Ectodermal cell (in vitro differentiated cells): ENCODE measurements at regions not wholly inside any gene's neighbourhood (a gene's known extent, or its start where the extent isn't known, plus 50 kb on each side); places are given as distances from the start of the nearest gene placed in this dataset.

Experiments used
- H3K27ac ChIP-seq: 2 replicates; pipeline ENCODE4 v1.7.0; 2013; ENCODE audit warnings: mild to moderate bottlenecking, low read depth, low read length; ENCODE audit not compliant: insufficient read depth, poor library complexity, severe bottlenecking
- H3K27me3 ChIP-seq: 2 replicates; pipeline ENCODE4 v1.7.0; 2013; ENCODE audit warnings: mild to moderate bottlenecking, low read length; ENCODE audit not compliant: insufficient read depth, control insufficient read depth, poor library complexity, severe bottlenecking
- H3K36me3 ChIP-seq: one replicate; pipeline ENCODE4 v1.7.0; 2013; ENCODE audit warnings: low read length; ENCODE audit not compliant: control insufficient read depth, insufficient read depth
- H3K4me1 ChIP-seq: one replicate; pipeline ENCODE4 v1.7.0; 2013; ENCODE audit warnings: low read length; ENCODE audit not compliant: control insufficient read depth, insufficient read depth
- H3K4me3 ChIP-seq: 2 replicates; pipeline ENCODE4 v1.7.0; 2013; ENCODE audit warnings: low read depth, low read length, control low read depth; ENCODE audit not compliant: insufficient read depth
- H3K9me3 ChIP-seq: 2 replicates; pipeline ENCODE4 v1.7.0; 2013; ENCODE audit warnings: mild to moderate bottlenecking, low read length, moderate library complexity; ENCODE audit not compliant: control insufficient read depth
- WGBS, 2 experiments: methylation state at CpG; one replicate each; pipeline ENCODE4 v1.1.7; 2013; ENCODE audit warnings: missing lambda C conversion rate in 2 of 2; 5-methylcytosine and 5-hydroxymethylcytosine counted together

DNA sequence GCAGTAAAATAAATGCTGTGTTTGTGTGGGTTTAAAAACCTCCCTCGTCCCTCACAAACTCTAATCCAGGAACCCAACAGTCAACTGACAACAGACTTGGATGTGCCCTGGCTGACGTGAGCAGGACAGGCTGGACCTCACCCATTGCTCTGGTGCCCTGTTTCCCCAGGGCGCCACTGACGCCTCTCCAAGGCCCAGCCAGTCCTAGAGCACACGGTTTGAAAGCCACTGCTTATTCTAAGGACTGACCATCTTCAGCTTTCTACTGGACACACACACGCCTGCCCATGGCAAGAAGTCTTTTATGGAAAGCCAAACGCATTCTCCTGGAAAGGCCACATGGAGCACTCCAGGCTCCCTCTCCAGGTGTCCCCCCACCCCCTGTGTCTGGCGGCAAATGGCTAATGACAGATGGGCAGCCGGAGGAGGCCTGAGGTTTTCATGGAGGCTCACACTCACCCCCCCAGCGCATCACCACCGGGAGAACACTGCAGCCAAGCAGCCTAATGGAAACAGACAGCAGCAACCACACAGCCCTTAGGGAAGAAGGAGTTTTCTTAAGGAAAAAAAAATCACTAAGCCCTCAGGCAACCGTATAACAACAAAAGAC is 319.2 kb downstream of the SOX9 start:
- H3K4me3 ChIP-seq, result no peak overlapping the region
- H3K27me3 ChIP-seq, result no peaks in the 10 kb centered on the region
- no peak overlapping the region for H3K27ac ChIP-seq
- H3K36me3 ChIP-seq, result no peaks in the 10 kb centered on the region
- WGBS, 2 experiments, result 92 to 93% methylated on average over 10 to 11 of the region's 12 CpGs
- no peaks in the 10 kb centered on the region for H3K4me1 ChIP-seq
- H3K9me3 ChIP-seq, result no peaks in the 10 kb centered on the region

- H3K27me3 ChIP-seq, result no peaks in the 10 kb centered on the region
- no peaks in the 10 kb centered on the region for H3K9me3 ChIP-seq
- no peaks in the 10 kb centered on the region for H3K4me1 ChIP-seq
- no peaks in the 10 kb centered on the region for H3K36me3 ChIP-seq
- WGBS, 2 experiments, result 90 to 92% methylated on average over 6 of the region's 6 CpGs
- no peak overlapping the region for H3K4me3 ChIP-seq
- no peak overlapping the region for H3K27ac ChIP-seq
These were observed 320.1 kb downstream of the SOX9 start for GRCh38 chr17:72440961-72441360.

DNA sequence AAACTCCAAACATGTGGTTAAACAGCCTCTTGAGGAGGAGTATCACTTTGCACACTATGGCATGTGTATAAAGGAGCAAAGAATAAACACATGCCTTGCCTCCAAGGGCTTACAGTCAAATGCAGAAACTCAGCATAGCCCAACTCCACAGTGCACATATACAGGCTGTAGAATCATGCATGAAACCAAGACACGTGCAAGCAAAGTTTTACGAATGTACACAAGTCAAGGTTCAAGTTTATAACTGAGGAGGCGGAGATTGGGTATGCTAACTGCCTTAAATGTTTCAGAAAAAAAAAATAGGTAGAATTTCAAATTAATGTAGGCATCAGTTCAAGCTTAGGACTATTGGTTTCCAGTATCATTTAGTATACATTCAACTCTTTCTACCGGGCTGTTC is 321.1 kb downstream of the SOX9 start:
- Histone ChIP-seq H3K27me3 (no peaks in the 10 kb centered on the region), H3K4me3 (no peak overlapping the region), H3K36me3 (no peaks in the 10 kb centered on the region), H3K9me3 (no peaks in the 10 kb centered on the region), H3K4me1 (no peaks in the 10 kb centered on the region), H3K27ac (no peak overlapping the region)
- 93 to 97% methylated on average over 4 of the region's 4 CpGs for WGBS, 2 experiments

- Histone ChIP-seq H3K9me3 (no peaks in the 10 kb centered on the region), H3K27me3 (no peaks in the 10 kb centered on the region), H3K4me1 (no peaks in the 10 kb centered on the region), H3K36me3 (no peaks in the 10 kb centered on the region), H3K4me3 (no peak overlapping the region), H3K27ac (no peak overlapping the region)
- 83% methylated on average over 9 of the region's 9 CpGs for WGBS, 2 experiments
These were observed 323.8 kb downstream of the SOX9 start for GRCh38 chr17:72444517-72445054.

GRCh38 chr17:72445055-72445991 is 324.5 kb downstream of the SOX9 start:
- Histone ChIP-seq H3K27me3 (no peaks in the 10 kb centered on the region), H3K36me3 (no peaks in the 10 kb centered on the region), H3K4me1 (no peaks in the 10 kb centered on the region), H3K4me3 (no peak overlapping the region), H3K9me3 (no peaks in the 10 kb centered on the region), H3K27ac (no peak overlapping the region)
- WGBS, 2 experiments, result 91 to 92% methylated on average over 25 to 26 of the region's 26 CpGs

- WGBS, 2 experiments, result 86 to 97% methylated on average over 5 to 6 of the region's 6 CpGs
- Histone ChIP-seq H3K27me3 (no peaks in the 10 kb centered on the region), H3K36me3 (no peaks in the 10 kb centered on the region), H3K4me3 (no peak overlapping the region), H3K4me1 (no peaks in the 10 kb centered on the region), H3K27ac (no peak overlapping the region), H3K9me3 (no peaks in the 10 kb centered on the region)
These were observed 325.3 kb downstream of the SOX9 start for GRCh38 chr17:72446118-72446517.

GRCh38 chr17:72446525-72447250 is 325.9 kb downstream of the SOX9 start:
- 94 to 95% methylated on average over 17 of the region's 17 CpGs for WGBS, 2 experiments
- H3K4me1 ChIP-seq, result no peaks in the 10 kb centered on the region
- no peak overlapping the region for H3K4me3 ChIP-seq
- H3K36me3 ChIP-seq, result no peaks in the 10 kb centered on the region
- H3K27ac ChIP-seq, result no peak overlapping the region
- no peaks in the 10 kb centered on the region for H3K9me3 ChIP-seq
- H3K27me3 ChIP-seq, result no peaks in the 10 kb centered on the region

DNA sequence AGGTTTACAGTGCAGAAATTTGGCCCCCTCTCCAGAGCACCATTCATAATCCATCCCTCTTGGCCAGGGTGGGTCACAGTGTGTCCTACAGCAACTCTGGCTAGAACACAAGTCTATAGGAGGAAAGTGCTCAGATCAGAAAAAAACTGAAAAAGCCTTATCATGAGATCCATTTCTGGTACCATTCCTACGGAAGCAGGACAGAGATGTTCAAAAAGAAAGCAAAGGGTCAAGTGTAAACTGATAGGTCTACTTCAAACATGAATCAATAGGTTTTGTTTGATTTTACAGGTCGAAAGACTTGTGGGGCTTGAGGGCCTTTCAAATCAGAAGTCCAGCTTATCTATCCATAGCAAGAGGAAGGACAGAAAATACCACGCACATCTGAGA is 326.4 kb downstream of the SOX9 start:
- 92 to 94% methylated on average over 3 of the region's 3 CpGs for WGBS, 2 experiments
- H3K36me3 ChIP-seq, result no peaks in the 10 kb centered on the region

GRCh38 chr17:72448019-72448418 is 327.2 kb downstream of the SOX9 start:
- no peaks in the 10 kb centered on the region for H3K36me3 ChIP-seq
- no peak overlapping the region for H3K27ac ChIP-seq
- H3K9me3 ChIP-seq, result no peaks in the 10 kb centered on the region
- WGBS, 2 experiments, result 93 to 95% methylated on average over 2 of the region's 2 CpGs
- H3K4me3 ChIP-seq, result no peak overlapping the region
- no peaks in the 10 kb centered on the region for H3K4me1 ChIP-seq
- H3K27me3 ChIP-seq, result no peaks in the 10 kb centered on the region

More for the DNA sequence above, 326.4 kb downstream of the SOX9 start:
- Histone ChIP-seq H3K4me3 (no peak overlapping the region), H3K4me1 (no peaks in the 10 kb centered on the region), H3K27me3 (no peaks in the 10 kb centered on the region), H3K27ac (no peak overlapping the region), H3K9me3 (no peaks in the 10 kb centered on the region)
